ENCODE measurements at regions not wholly inside any gene's neighbourhood (a gene's known extent, or its start where the extent isn't known, plus 50 kb on each side); places are given as distances from the start of the nearest gene placed in this dataset.

GRCh38 chr4:59217910-59218631, 1982.1 kb upstream of the ADGRL3 start:
- no peak for DNase-seq
- intact Hi-C loops (cut with DNase I) = no loop called here

- intact Hi-C loops (cut with DNase I) = no loop called here
- DNase-seq = no peak
Observed at GRCh38 chr4:59222221-59222620, 1977.9 kb upstream of the ADGRL3 start.

GRCh38 chr4:59223292-59223941, 1976.7 kb upstream of the ADGRL3 start:
- intact Hi-C loops (cut with DNase I) = no loop called here
- no peak for DNase-seq

- DNase-seq = no peak
- intact Hi-C loops (cut with DNase I) = no loop called here
Observed at GRCh38 chr4:59238212-59238611, 1961.9 kb upstream of the ADGRL3 start.

GRCh38 chr4:59240011-59240410, 1960.1 kb upstream of the ADGRL3 start:
- DNase-seq = no peak
- intact Hi-C loops (cut with DNase I) = no loop called here

GRCh38 chr4:59243038-59243437, 1957.1 kb upstream of the ADGRL3 start:
- intact Hi-C loops (cut with DNase I) = no loop called here

GRCh38 chr4:59247032-59247431, 1953.1 kb upstream of the ADGRL3 start:
- no peak for DNase-seq
- intact Hi-C loops (cut with DNase I) = loop anchor here (1.0 kb wide), 1 partner anchor 954 kb away; no protein-coding TSS in a partner anchor

More at GRCh38 chr4:59243038-59243437, 1957.1 kb upstream of the ADGRL3 start:
- no peak for DNase-seq

- no peak for DNase-seq
- intact Hi-C loops (cut with DNase I) = no loop called here
Observed at GRCh38 chr4:59248313-59248712, 1951.8 kb upstream of the ADGRL3 start.

- intact Hi-C loops (cut with DNase I) = no loop called here
- no peak for DNase-seq
Observed at GRCh38 chr4:59249110-59249509, 1951.0 kb upstream of the ADGRL3 start.

GRCh38 chr4:59258002-59258401, 1942.1 kb upstream of the ADGRL3 start:
- intact Hi-C loops (cut with DNase I) = no loop called here
- no peak for DNase-seq

- DNase-seq = no peak
- intact Hi-C loops (cut with DNase I) = no loop called here
Observed at GRCh38 chr4:59307609-59308008, 1892.5 kb upstream of the ADGRL3 start.

GRCh38 chr4:59314637-59315036, 1885.5 kb upstream of the ADGRL3 start:
- intact Hi-C loops (cut with DNase I) = no loop called here
- DNase-seq = no peak

- intact Hi-C loops (cut with DNase I) = no loop called here
- DNase-seq = peak in 1 of 10 donors; percentile 22
Observed at GRCh38 chr4:59339631-59340030, 1860.5 kb upstream of the ADGRL3 start.

- intact Hi-C loops (cut with DNase I) = no loop called here
Observed at GRCh38 chr4:59341506-59341905, 1858.6 kb upstream of the ADGRL3 start.

GRCh38 chr4:59348949-59349348, 1851.2 kb upstream of the ADGRL3 start:
- intact Hi-C loops (cut with DNase I) = no loop called here
- DNase-seq = no peak

More at GRCh38 chr4:59341506-59341905, 1858.6 kb upstream of the ADGRL3 start:
- DNase-seq = no peak

- DNase-seq = no peak
- intact Hi-C loops (cut with DNase I) = no loop called here
Observed at GRCh38 chr4:59369229-59369628, 1830.9 kb upstream of the ADGRL3 start.

GRCh38 chr4:59374416-59374815, 1825.7 kb upstream of the ADGRL3 start:
- intact Hi-C loops (cut with DNase I) = no loop called here
- peak in 1 of 10 donors; percentile 27 for DNase-seq

- intact Hi-C loops (cut with DNase I) = no loop called here
- DNase-seq = no peak
Observed at GRCh38 chr4:59380841-59381366, 1819.2 kb upstream of the ADGRL3 start.

GRCh38 chr4:59381591-59381990, 1818.5 kb upstream of the ADGRL3 start:
- intact Hi-C loops (cut with DNase I) = no loop called here
- DNase-seq = no peak

GRCh38 chr4:59387759-59388758, 1812.1 kb upstream of the ADGRL3 start:
- no peak for DNase-seq
- intact Hi-C loops (cut with DNase I) = no loop called here

GRCh38 chr4:59393780-59394179, 1806.3 kb upstream of the ADGRL3 start:
- intact Hi-C loops (cut with DNase I) = no loop called here

More at GRCh38 chr4:59393780-59394179, 1806.3 kb upstream of the ADGRL3 start:
- peak in 2 of 10 donors; percentile 38 to 61 for DNase-seq
